NAMALWA (cell line): ENCODE measurements at regions not wholly inside any gene's neighbourhood (a gene's known extent, or its start where the extent isn't known, plus 50 kb on each side); places are given as distances from the start of the nearest gene placed in this dataset.

Experiments
- DNase-seq: peaks from one replicate; pipeline ENCODE4 v3.0.0-alpha.2; 2015; ENCODE audit warnings: low spot score

DNA sequence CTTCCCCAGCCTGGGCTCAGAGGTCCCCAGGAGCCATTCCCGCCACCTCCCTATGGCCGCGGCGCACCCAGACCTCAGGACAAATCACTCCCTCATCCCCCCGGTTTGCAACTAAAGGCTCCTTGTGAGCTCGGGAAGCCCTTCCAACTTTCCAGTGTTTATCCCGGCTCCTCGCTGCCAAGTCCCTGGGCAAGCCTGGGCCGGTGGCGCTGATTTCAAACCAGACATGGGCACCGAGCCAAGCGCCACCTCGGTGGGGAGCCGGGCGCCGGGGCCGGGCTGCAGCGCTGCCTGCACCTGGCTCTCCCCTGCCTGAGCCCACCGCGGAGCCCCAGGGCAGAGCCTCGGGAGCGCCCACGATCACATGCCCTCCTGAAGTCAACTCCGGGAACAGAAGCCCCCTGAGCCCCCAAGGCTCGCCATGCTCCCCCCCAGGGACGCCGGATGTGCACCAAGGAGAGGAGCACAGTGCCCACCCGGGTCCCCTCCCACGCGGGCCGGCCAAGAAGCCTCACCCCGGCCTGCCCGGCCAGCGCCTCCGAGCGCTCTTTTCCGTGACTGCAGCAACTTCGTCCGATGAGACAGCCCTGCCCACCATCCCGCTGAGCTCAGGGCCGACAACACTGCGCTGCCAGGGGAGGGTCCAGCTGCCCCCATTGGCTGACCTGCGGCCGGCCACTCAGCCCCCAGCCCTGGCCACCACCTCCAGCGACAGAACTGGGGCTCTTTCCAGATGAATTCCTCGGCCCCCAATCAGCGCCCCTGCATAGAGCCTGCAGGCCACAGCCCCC, 50.0 kb downstream of the NCOR2 start:
- DNase-seq, result no peak

DNA sequence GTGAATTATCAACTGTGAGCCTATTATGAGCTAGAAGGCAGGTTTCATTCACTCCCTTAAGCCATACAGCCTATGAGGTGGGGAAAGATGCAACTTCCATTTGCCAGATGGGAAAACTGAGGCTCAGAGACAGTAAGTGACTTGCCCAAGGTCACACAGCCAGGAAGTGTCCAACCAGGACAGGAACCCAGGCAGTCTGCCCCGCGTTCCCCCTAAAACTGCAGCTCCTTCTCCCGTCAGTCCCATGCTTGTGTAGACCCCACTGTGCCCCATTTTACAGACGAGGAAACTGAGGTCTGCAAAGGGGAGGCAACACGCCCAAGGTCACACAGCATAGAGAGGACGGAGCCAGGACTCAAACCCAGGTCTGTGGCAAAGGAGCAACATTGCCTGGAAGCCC, 50.6 kb downstream of the NCOR2 start:
- DNase-seq, result no peak

DNA sequence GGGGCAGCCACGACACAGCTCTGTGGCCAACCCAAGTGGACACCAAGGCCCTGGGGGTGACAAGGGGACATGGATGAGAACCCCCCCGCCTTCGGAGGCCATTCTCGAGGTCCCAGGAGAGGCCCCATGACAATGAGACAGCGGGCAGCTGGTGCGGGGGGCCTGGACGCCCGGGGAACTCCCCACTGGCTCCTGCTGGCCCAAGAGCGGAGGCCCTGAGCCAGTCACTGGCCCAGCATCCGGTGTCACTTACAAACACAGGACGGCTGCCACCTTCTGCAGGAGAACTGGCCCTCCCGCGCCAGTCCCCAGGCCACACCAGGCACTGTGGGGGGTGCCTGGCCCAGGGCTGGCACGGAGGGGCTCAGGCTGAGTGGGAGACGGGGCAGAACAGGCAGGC, 51.4 kb downstream of the NCOR2 start:
- DNase-seq, result no peak

- no peak for DNase-seq
These were observed 52.1 kb downstream of the NCOR2 start for GRCh38 chr12:124514996-124515932.

GRCh38 chr12:124514145-124514995, 53.0 kb downstream of the NCOR2 start:
- no peak for DNase-seq

- no peak for DNase-seq
These were observed 54.0 kb downstream of the NCOR2 start for GRCh38 chr12:124513297-124513867.

- DNase-seq, result no peak
These were observed 54.6 kb downstream of the NCOR2 start for GRCh38 chr12:124512667-124513296.

- DNase-seq, result no peak
These were observed 56.0 kb downstream of the NCOR2 start for GRCh38 chr12:124511259-124511985.

GRCh38 chr12:124510301-124510970, 57.0 kb downstream of the NCOR2 start:
- DNase-seq, result peak; percentile 27

DNA sequence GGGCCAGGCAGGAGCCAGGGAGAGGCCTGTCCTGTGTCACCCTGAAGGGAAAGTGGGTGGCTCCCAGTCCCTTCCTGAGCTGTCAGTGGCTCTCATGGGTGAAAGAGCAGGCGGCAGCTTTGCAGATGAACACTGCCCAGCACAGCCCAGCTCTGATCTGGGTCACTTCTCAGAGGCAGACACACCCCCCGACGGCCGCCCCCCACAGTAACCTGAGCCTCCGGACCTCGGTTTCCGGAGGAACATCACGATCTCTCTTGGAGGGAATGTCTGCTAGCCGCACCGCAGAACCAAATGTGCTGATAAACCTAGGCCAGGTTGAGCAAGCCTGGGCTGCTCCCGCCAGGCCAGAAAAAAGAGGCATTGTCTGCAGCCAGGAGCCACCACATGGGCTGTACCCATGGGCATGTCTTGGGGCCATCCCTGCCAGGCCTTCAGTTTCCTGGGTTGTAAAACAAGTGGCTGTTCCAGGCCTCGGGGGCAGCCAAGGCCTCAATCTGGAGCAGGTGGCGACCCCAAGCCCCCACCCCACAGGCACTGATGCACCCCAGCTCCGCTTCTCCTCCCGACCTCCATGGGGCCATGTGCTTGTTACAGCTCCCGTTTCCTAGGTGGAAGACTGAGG, 57.6 kb downstream of the NCOR2 start:
- no peak for DNase-seq

GRCh38 chr12:124509300-124509675, 58.1 kb downstream of the NCOR2 start:
- DNase-seq, result no peak

GRCh38 chr12:124508381-124509079, 58.9 kb downstream of the NCOR2 start:
- DNase-seq, result peak; percentile 27

GRCh38 chr12:124507188-124508109, 60.0 kb downstream of the NCOR2 start:
- DNase-seq, result no peak

- no peak for DNase-seq
These were observed 60.6 kb downstream of the NCOR2 start for GRCh38 chr12:124506832-124507153.

GRCh38 chr12:124506145-124506831, 61.1 kb downstream of the NCOR2 start:
- DNase-seq, result no peak

GRCh38 chr12:124505001-124505818, 62.2 kb downstream of the NCOR2 start:
- no peak for DNase-seq
